ENCODE measurements at regions not wholly inside any gene's neighbourhood (a gene's known extent, or its start where the extent isn't known, plus 50 kb on each side); places are given as distances from the start of the nearest gene placed in this dataset.

- TF ChIP-seq CTCF (IDR thresholded peaks at IDR 0.05): no peak
- no peak for TF ChIP-seq POLR2AphosphoS5 (IDR thresholded peaks at IDR 0.05)
These were observed 69.5 kb downstream of the AIPL1 start for GRCh38 chr17:6365200-6365943.

Measured in esophagus muscularis mucosa (tissue), 3 donors.